Sigmoid colon (tissue), 6 donors: ENCODE measurements at regions not wholly inside any gene's neighbourhood (a gene's known extent, or its start where the extent isn't known, plus 50 kb on each side); places are given as distances from the start of the nearest gene placed in this dataset.

Experiments
- DNase-seq: peaks from one replicate; pipeline ENCODE4 v3.0.0-alpha.2; 2019
- H3K27ac ChIP-seq, 4 donors: fragments of 200-600 bp; sonication (generic); one replicate each; pipeline ENCODE4 v1.5.1; 2016 to 2019; ENCODE audit warnings: mild to moderate bottlenecking in 1 of 4
- H3K27me3 ChIP-seq, 3 donors: fragments of 200-600 bp; sonication (generic); one replicate each; pipeline ENCODE4 v1.5.1; 2019; ENCODE audit warnings: mild to moderate bottlenecking in 1 of 3
- H3K36me3 ChIP-seq, 4 donors: fragments of 200-600 bp; sonication (generic); one replicate each; pipeline ENCODE4 v1.5.1; 2016 to 2019
- H3K4me1 ChIP-seq, 4 donors: fragments of 200-600 bp; sonication (generic); one replicate each; pipeline ENCODE4 v1.5.1; 2017 to 2019
- H3K4me3 ChIP-seq, 4 donors: fragments of 200-600 bp; sonication (generic); one replicate each; pipeline ENCODE4 v1.5.1; 2017 to 2019; ENCODE audit warnings: mild to moderate bottlenecking in 2 of 4, moderate library complexity in 1 of 4
- H3K9me3 ChIP-seq, 4 donors: fragments of 200-600 bp in 3 of 4; sonication (generic) in 3 of 4; one replicate each; pipeline versions ENCODE4 v1.5.1 to v1.6.1; 2013 to 2019
- EP300 ChIP-seq, 4 donors: sonication (generic); formaldehyde crosslinking; IDR thresholded peaks; one replicate each; pipeline ENCODE4 v1.6.1; 2017; ENCODE audit warnings: antibody characterized with exemption in 4 of 4
- POLR2A ChIP-seq, 2 donors: fragments of 450-650 bp; IDR thresholded peaks; one replicate each; pipeline ENCODE4 v1.6.1; 2016; ENCODE audit warnings: antibody characterized with exemption in 2 of 2, mild to moderate bottlenecking in 2 of 2, moderate library complexity in 2 of 2
- POLR2AphosphoS5 ChIP-seq, 4 donors: sonication (generic); formaldehyde crosslinking; IDR thresholded peaks; one replicate each; pipeline ENCODE4 v1.6.1; 2017; ENCODE audit warnings: antibody characterized with exemption in 4 of 4
- WGBS, 2 donors: extraction: QIAGEN DNeasy Blood & Tissue Kit; methylation state at CpG; one replicate each; pipeline ENCODE4 v1.1.7; 2013; 5-methylcytosine and 5-hydroxymethylcytosine counted together
- intact Hi-C: fragments of 100-400 bp; cut with DNase I; formaldehyde crosslinking; loops from one replicate; pipeline ENCODE4 v1.15.1; 2023
- TF ChIP-seq, protein P1 (sequence below), 4 experiments: fragments of 450-650 bp in 3 of 4; fragments of 200-600 bp in 1 of 4; IDR thresholded peaks; one replicate each; pipeline ENCODE4 v1.5.1; 2016 to 2019; ENCODE audit warnings: antibody characterized with exemption in 4 of 4, mild to moderate bottlenecking in 3 of 4, moderate library complexity in 2 of 4
- donor health status: healthy with polysubstance abuse.
- donor health status: healthy.

DNA sequence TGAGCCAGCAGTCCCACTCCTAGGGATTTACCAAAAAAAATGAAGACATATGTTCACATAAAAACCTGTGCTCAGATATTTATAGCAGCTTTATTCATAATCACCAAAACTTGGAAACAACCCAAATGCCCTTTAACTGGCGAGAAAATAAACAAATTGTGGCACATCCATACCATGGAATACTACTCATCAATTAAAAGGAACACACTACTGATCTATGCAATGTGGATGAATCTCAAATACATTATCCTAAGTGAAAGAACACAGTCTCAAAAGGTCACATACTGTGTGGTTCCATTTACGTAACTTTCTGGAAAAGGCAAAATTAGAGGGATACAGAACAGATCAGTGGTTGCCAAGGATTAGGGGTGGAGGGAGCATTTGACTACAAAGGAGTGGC, 394.5 kb downstream of the SHQ1 start:
- no peaks in the 10 kb centered on the region for H3K27me3 ChIP-seq
- no peak overlapping the region for H3K27ac ChIP-seq
- intact Hi-C loops = no loop called here
- TF ChIP-seq, protein P1, sequence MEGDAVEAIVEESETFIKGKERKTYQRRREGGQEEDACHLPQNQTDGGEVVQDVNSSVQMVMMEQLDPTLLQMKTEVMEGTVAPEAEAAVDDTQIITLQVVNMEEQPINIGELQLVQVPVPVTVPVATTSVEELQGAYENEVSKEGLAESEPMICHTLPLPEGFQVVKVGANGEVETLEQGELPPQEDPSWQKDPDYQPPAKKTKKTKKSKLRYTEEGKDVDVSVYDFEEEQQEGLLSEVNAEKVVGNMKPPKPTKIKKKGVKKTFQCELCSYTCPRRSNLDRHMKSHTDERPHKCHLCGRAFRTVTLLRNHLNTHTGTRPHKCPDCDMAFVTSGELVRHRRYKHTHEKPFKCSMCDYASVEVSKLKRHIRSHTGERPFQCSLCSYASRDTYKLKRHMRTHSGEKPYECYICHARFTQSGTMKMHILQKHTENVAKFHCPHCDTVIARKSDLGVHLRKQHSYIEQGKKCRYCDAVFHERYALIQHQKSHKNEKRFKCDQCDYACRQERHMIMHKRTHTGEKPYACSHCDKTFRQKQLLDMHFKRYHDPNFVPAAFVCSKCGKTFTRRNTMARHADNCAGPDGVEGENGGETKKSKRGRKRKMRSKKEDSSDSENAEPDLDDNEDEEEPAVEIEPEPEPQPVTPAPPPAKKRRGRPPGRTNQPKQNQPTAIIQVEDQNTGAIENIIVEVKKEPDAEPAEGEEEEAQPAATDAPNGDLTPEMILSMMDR (IDR thresholded peaks at IDR 0.05) = no peak
- TF ChIP-seq EP300 (IDR thresholded peaks at IDR 0.05) (no peak), POLR2AphosphoS5 (IDR thresholded peaks at IDR 0.05) (no peak), POLR2A (IDR thresholded peaks at IDR 0.05) (no peak)
- WGBS, 2 donors = 90 to 92% methylated on average over 2 of the region's 2 CpGs
- no peaks in the 10 kb centered on the region for H3K4me1 ChIP-seq
- H3K36me3 ChIP-seq = no peaks in the 10 kb centered on the region
- no peak overlapping the region for H3K4me3 ChIP-seq
- H3K9me3 ChIP-seq = no peaks in the 10 kb centered on the region
- DNase-seq = no peak

- no peak for TF ChIP-seq POLR2AphosphoS5 (IDR thresholded peaks at IDR 0.05)
- no peak for TF ChIP-seq POLR2A (IDR thresholded peaks at IDR 0.05)
- TF ChIP-seq EP300 (IDR thresholded peaks at IDR 0.05) = no peak
- TF ChIP-seq, protein P1 (IDR thresholded peaks at IDR 0.05) = no peak
- H3K4me3 ChIP-seq = no peak overlapping the region
These were observed 395.5 kb downstream of the SHQ1 start for GRCh38 chr3:72452745-72453144.

GRCh38 chr3:72451841-72452240, 396.4 kb downstream of the SHQ1 start:
- Histone ChIP-seq H3K4me1 (peaks cover 0 to 6% (median 5%) of the 10 kb centered on the region in 4 donors), H3K4me3 (no peak overlapping the region), H3K27ac (no peak overlapping the region), H3K36me3 (no peaks in the 10 kb centered on the region), H3K9me3 (no peaks in the 10 kb centered on the region), H3K27me3 (no peaks in the 10 kb centered on the region)
- intact Hi-C loops = no loop called here
- DNase-seq = no peak
- no peak for TF ChIP-seq EP300 (IDR thresholded peaks at IDR 0.05)
- TF ChIP-seq, protein P1 (IDR thresholded peaks at IDR 0.05) = no peak
- no peak for TF ChIP-seq POLR2A (IDR thresholded peaks at IDR 0.05)
- TF ChIP-seq POLR2AphosphoS5 (IDR thresholded peaks at IDR 0.05) = no peak
- WGBS, 2 donors = 16 to 73% methylated on average over 3 of the region's 3 CpGs

More at GRCh38 chr3:72452745-72453144, 395.5 kb downstream of the SHQ1 start:
- intact Hi-C loops = no loop called here
- no peak for DNase-seq
- 37 to 72% methylated on average over 5 of the region's 5 CpGs for WGBS, 2 donors
- Histone ChIP-seq H3K9me3 (no peaks in the 10 kb centered on the region), H3K36me3 (no peaks in the 10 kb centered on the region), H3K27ac (no peak overlapping the region), H3K4me1 (no peaks in the 10 kb centered on the region), H3K27me3 (no peaks in the 10 kb centered on the region)

- TF ChIP-seq, protein P1 (IDR thresholded peaks at IDR 0.05) = no peak
- no peak for TF ChIP-seq EP300 (IDR thresholded peaks at IDR 0.05)
- no peak for TF ChIP-seq POLR2AphosphoS5 (IDR thresholded peaks at IDR 0.05)
- no peak for TF ChIP-seq POLR2A (IDR thresholded peaks at IDR 0.05)
- no peaks in the 10 kb centered on the region for H3K9me3 ChIP-seq
- no peaks in the 10 kb centered on the region for H3K27me3 ChIP-seq
- no peak overlapping the region for H3K27ac ChIP-seq
- WGBS, 2 donors = 96 to 97% methylated on average over 3 of the region's 3 CpGs
- intact Hi-C loops = loop anchor here (5.0 to 10.0 kb wide), 4 partner anchors 175 to 492 kb away; no protein-coding TSS in a partner anchor
- no peak overlapping the region for H3K4me3 ChIP-seq
- peaks cover 0 to 18% (median 13%) of the 10 kb centered on the region in 4 donors for H3K4me1 ChIP-seq
- no peak for DNase-seq
- H3K36me3 ChIP-seq = no peaks in the 10 kb centered on the region
These were observed 398.7 kb downstream of the SHQ1 start for GRCh38 chr3:72449551-72449950.

GRCh38 chr3:72448858-72449257, 399.4 kb downstream of the SHQ1 start:
- TF ChIP-seq, protein P1 (IDR thresholded peaks at IDR 0.05) = no peak
- no peak for TF ChIP-seq EP300 (IDR thresholded peaks at IDR 0.05)
- TF ChIP-seq POLR2AphosphoS5 (IDR thresholded peaks at IDR 0.05) = no peak
- no peaks in the 10 kb centered on the region for H3K9me3 ChIP-seq
- no peak for DNase-seq
- peaks cover 0 to 25% (median 17%) of the 10 kb centered on the region in 4 donors for H3K4me1 ChIP-seq
- 54 to 82% methylated on average over 3 of the region's 3 CpGs for WGBS, 2 donors
- H3K4me3 ChIP-seq = no peak overlapping the region
- no peak overlapping the region for H3K27ac ChIP-seq
- H3K27me3 ChIP-seq = no peaks in the 10 kb centered on the region
- H3K36me3 ChIP-seq = no peaks in the 10 kb centered on the region
- intact Hi-C loops = loop anchor here (5.0 to 10.0 kb wide), 4 partner anchors 174 to 492 kb away; no protein-coding TSS in a partner anchor
